ENCODE measurements at regions not wholly inside any gene's neighbourhood (a gene's known extent, or its start where the extent isn't known, plus 50 kb on each side); places are given as distances from the start of the nearest gene placed in this dataset.
"Not testable (repeated sequence)": the region's sequence is repeated elsewhere in the genome, so short reads cannot be mapped to it uniquely, and the experiment has no call there.

GRCh38 chr15:62369454-62369853 lies 204.4 kb upstream of the C2CD4B start:
- no peaks in the 10 kb centered on the region for H3K27me3 ChIP-seq
- H3K4me3 ChIP-seq = no peak overlapping the region
- DNase-seq (ENCODE audit: extremely low spot score in 2 of 2) = no peak
- intact Hi-C loops (cut with DNase I) = no loop called here
- no peak overlapping the region for H3K27ac ChIP-seq
- no peaks in the 10 kb centered on the region for H3K4me1 ChIP-seq
- no peaks in the 10 kb centered on the region for H3K9me3 ChIP-seq
- TF ChIP-seq POLR2A (IDR thresholded peaks at IDR 0.05) (no peak), CTCF (IDR thresholded peaks at IDR 0.05) (no peak), POLR2AphosphoS5 (IDR thresholded peaks at IDR 0.05; ENCODE audit: insufficient read depth in 1 of 2, low read depth in 1 of 2) (no peak)
- H3K36me3 ChIP-seq = no peaks in the 10 kb centered on the region

GRCh38 chr15:62371683-62372082 lies 206.6 kb upstream of the C2CD4B start:
- DNase-seq (ENCODE audit: extremely low spot score in 2 of 2); H3K9me3 ChIP-seq; H3K4me3 ChIP-seq; intact Hi-C loops (cut with DNase I); H3K27ac ChIP-seq; H3K27me3 ChIP-seq; H3K4me1 ChIP-seq; H3K36me3 ChIP-seq: not testable (repeated sequence)

GRCh38 chr15:62377736-62378480 lies 212.8 kb upstream of the C2CD4B start:
- H3K9me3 ChIP-seq = no peaks in the 10 kb centered on the region
- no peaks in the 10 kb centered on the region for H3K4me1 ChIP-seq
- intact Hi-C loops (cut with DNase I) = no loop called here
- H3K36me3 ChIP-seq = no peaks in the 10 kb centered on the region
- no peaks in the 10 kb centered on the region for H3K27me3 ChIP-seq
- no peak for DNase-seq (ENCODE audit: extremely low spot score in 2 of 2)
- no peak overlapping the region for H3K4me3 ChIP-seq
- no peak overlapping the region for H3K27ac ChIP-seq
- TF ChIP-seq POLR2A (IDR thresholded peaks at IDR 0.05) (no peak), POLR2AphosphoS5 (IDR thresholded peaks at IDR 0.05; ENCODE audit: insufficient read depth in 1 of 2, low read depth in 1 of 2) (no peak), CTCF (IDR thresholded peaks at IDR 0.05) (no peak)

- H3K36me3 ChIP-seq = no peaks in the 10 kb centered on the region
- H3K9me3 ChIP-seq = no peaks in the 10 kb centered on the region
- H3K27me3 ChIP-seq = no peaks in the 10 kb centered on the region
- H3K4me3 ChIP-seq = no peak overlapping the region
- DNase-seq (ENCODE audit: extremely low spot score in 2 of 2) = no peak
- H3K27ac ChIP-seq = no peak overlapping the region
- H3K4me1 ChIP-seq = no peaks in the 10 kb centered on the region
- TF ChIP-seq CTCF (IDR thresholded peaks at IDR 0.05) = no peak
- no peak for TF ChIP-seq POLR2AphosphoS5 (IDR thresholded peaks at IDR 0.05; ENCODE audit: insufficient read depth in 1 of 2, low read depth in 1 of 2)
- TF ChIP-seq POLR2A (IDR thresholded peaks at IDR 0.05) = no peak
- intact Hi-C loops (cut with DNase I) = no loop called here
These were observed 213.8 kb upstream of the C2CD4B start for GRCh38 chr15:62378772-62379498.

GRCh38 chr15:62380011-62380410 lies 214.9 kb upstream of the C2CD4B start:
- no peak for DNase-seq (ENCODE audit: extremely low spot score in 2 of 2)
- Histone ChIP-seq H3K36me3 (no peaks in the 10 kb centered on the region), H3K27ac (no peak overlapping the region), H3K9me3 (no peaks in the 10 kb centered on the region), H3K4me1 (no peaks in the 10 kb centered on the region), H3K4me3 (no peak overlapping the region), H3K27me3 (no peaks in the 10 kb centered on the region)
- intact Hi-C loops (cut with DNase I) = no loop called here
- TF ChIP-seq POLR2AphosphoS5 (IDR thresholded peaks at IDR 0.05; ENCODE audit: insufficient read depth in 1 of 2, low read depth in 1 of 2) = no peak
- no peak for TF ChIP-seq CTCF (IDR thresholded peaks at IDR 0.05)
- no peak for TF ChIP-seq POLR2A (IDR thresholded peaks at IDR 0.05)
